Cardiac muscle cell (in vitro differentiated cells and primary cell): ENCODE measurements at regions not wholly inside any gene's neighbourhood (a gene's known extent, or its start where the extent isn't known, plus 50 kb on each side); places are given as distances from the start of the nearest gene placed in this dataset.

Experiments
- DNase-seq, 2 donors: peaks; one replicate each; pipeline versions ENCODE4 v3.0.0 to v3.0.0-alpha.2; 2010 to 2017; ENCODE audit warnings: low read depth in 1 of 2, low spot score in 1 of 2
- H3K27ac ChIP-seq: fragments of 200-600 bp; sonication (generic); 2 replicates; pipeline ENCODE4 v1.5.1; 2016
- H3K27me3 ChIP-seq: fragments of 200-600 bp; sonication (generic); 2 replicates; pipeline ENCODE4 v1.6.0; 2016; ENCODE audit warnings: control low read depth
- H3K36me3 ChIP-seq: fragments of 200-600 bp; sonication (generic); 2 replicates; pipeline ENCODE4 v1.5.1; 2016; ENCODE audit warnings: control low read depth
- H3K4me1 ChIP-seq: fragments of 200-600 bp; sonication (generic); 2 replicates; pipeline ENCODE4 v1.8.1; 2017; ENCODE audit warnings: low read depth, mild to moderate bottlenecking, mixed run types
- H3K4me3 ChIP-seq: fragments of 200-600 bp; sonication (generic); 2 replicates; pipeline ENCODE4 v1.5.1; 2016; ENCODE audit warnings: mild to moderate bottlenecking
- H3K9me3 ChIP-seq: fragments of 200-600 bp; sonication (generic); 2 replicates; pipeline ENCODE4 v1.5.1; 2017; ENCODE audit warnings: low read depth, mild to moderate bottlenecking, control low read depth
- CTCF ChIP-seq: IDR thresholded peaks from 2 replicates; pipeline ENCODE4 v1.5.1; 2012; ENCODE audit warnings: low read depth, mild to moderate bottlenecking, low read length

DNA sequence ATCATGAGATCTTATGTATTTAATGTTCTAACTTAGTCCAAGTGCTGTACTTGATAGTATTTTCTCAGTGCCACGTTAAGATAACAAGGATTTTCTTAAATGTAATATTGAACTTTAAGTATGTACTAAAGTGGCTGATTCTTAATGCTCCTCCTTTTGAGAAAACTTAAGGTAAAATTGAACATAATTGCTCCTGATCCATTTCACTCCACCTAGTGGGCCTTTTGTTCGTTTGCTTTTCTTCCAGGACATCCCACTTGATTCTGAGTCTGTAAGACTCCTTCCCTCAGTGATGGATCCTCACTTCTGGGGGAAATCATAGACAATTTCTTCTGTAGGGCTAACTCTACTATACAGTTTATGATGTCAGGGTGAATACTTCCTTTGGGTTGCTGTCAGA lies 173.1 kb downstream of the LMO4 start:
- Histone ChIP-seq H3K9me3 (no peaks in the 10 kb centered on the region), H3K4me1 (peaks cover 16% of the 10 kb centered on the region), H3K36me3 (no peaks in the 10 kb centered on the region), H3K27ac (no peak overlapping the region), H3K4me3 (no peak overlapping the region), H3K27me3 (no peaks in the 10 kb centered on the region)
- peak in 1 of 2 donors; percentile 16 for DNase-seq
- TF ChIP-seq CTCF = peak; percentile 29

- peaks cover 3% of the 10 kb centered on the region for H3K4me1 ChIP-seq
- H3K36me3 ChIP-seq = no peaks in the 10 kb centered on the region
- no peaks in the 10 kb centered on the region for H3K27me3 ChIP-seq
- H3K4me3 ChIP-seq = no peak overlapping the region
- DNase-seq = no peak
- TF ChIP-seq CTCF = no peak
- H3K27ac ChIP-seq = no peak overlapping the region
- no peaks in the 10 kb centered on the region for H3K9me3 ChIP-seq
Observed at GRCh38 chr1:87505391-87505983, 176.8 kb downstream of the LMO4 start.

DNA sequence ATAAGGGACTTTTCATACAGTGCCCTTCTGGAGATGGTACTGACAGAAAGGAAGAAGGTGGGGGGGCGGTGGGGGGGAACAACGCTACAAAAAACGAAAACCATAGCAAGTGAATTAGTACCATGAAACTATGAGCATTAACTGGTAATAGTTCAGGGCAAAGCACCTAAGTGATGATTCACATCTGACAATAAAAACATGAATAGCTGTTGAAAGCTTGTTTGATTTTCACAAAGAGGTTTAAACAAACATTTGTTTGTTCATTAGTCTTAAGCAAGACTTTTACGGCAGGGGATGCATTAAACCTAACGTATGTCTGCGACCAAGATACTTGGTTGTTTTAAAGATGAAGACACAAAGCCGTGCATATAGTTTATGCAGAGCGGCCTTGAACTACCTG lies 177.5 kb downstream of the LMO4 start:
- Histone ChIP-seq H3K4me3 (no peak overlapping the region), H3K27ac (no peak overlapping the region), H3K27me3 (no peaks in the 10 kb centered on the region), H3K36me3 (no peaks in the 10 kb centered on the region), H3K9me3 (no peaks in the 10 kb centered on the region), H3K4me1 (peaks cover 3% of the 10 kb centered on the region)
- DNase-seq = no peak
- TF ChIP-seq CTCF = no peak

DNA sequence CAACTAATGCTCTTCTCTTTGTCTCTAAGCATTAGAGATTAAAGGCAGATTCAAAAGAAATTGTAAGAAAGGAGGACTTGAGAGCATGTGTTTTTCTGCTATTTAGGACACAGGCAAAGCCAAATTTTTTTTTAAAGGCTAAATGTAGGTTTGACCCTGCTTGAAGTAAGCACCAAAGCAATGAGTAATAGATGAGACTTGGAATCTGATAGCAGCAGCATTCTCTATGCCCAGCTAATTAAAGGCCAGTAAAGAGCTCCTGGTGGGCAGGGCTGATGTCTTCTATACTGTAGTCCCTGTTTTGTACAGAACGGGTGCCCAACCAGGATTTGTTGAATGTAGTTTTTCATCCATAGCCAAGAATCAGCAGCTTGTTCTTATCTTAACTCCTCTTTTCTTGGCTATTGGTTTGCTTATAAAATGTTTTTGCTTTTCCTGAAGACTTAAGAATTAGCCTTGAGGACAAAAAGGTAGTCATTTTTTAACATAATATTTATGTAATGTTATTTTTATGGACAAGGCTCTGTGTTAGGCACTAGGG lies 179.6 kb downstream of the LMO4 start:
- no peak for DNase-seq
- Histone ChIP-seq H3K4me1 (peaks cover 3% of the 10 kb centered on the region), H3K4me3 (no peak overlapping the region), H3K36me3 (no peaks in the 10 kb centered on the region), H3K27me3 (no peaks in the 10 kb centered on the region), H3K27ac (no peak overlapping the region), H3K9me3 (no peaks in the 10 kb centered on the region)
- TF ChIP-seq CTCF = no peak

DNA sequence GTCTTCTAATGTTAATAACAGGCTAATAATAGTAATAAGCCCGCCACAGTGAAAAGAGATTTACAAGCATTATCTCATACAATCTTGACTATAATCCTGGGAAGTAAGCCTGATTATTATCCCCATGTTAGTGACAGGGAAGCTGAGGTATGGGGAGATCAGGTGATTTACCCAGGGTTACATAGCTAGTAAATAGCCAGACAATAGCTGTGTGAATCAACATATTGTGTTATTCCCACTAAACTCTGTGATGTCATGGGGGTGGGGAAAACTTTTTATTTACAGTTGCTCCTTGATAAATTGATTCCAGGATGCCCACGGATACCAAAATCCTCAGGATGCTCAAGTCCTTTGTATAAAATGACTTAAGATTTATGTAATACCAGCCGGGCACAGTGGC lies 181.9 kb downstream of the LMO4 start:
- TF ChIP-seq CTCF = no peak
- no peak overlapping the region for H3K4me3 ChIP-seq

More for the DNA sequence above, 181.9 kb downstream of the LMO4 start:
- no peaks in the 10 kb centered on the region for H3K9me3 ChIP-seq
- no peaks in the 10 kb centered on the region for H3K36me3 ChIP-seq
- no peaks in the 10 kb centered on the region for H3K4me1 ChIP-seq
- no peak for DNase-seq
- no peaks in the 10 kb centered on the region for H3K27me3 ChIP-seq
- H3K27ac ChIP-seq = no peak overlapping the region
